ENCODE measurements at regions not wholly inside any gene's neighbourhood (a gene's known extent, or its start where the extent isn't known, plus 50 kb on each side); places are given as distances from the start of the nearest gene placed in this dataset.

GRCh38 chr9:8115570-8115969 is 316.0 kb upstream of the DMAC1 start:
- no peak overlapping the region for H3K4me3 ChIP-seq (ENCODE audit: low read length)
- no peak for DNase-seq (ENCODE audit: low read depth, low spot score)

GRCh38 chr9:8114826-8115225 is 315.2 kb upstream of the DMAC1 start:
- no peak for DNase-seq (ENCODE audit: low read depth, low spot score)
- H3K4me3 ChIP-seq (ENCODE audit: low read length): no peak overlapping the region

GRCh38 chr9:8106362-8106761 is 306.8 kb upstream of the DMAC1 start:
- DNase-seq (ENCODE audit: low read depth, low spot score): no peak
- no peak overlapping the region for H3K4me3 ChIP-seq (ENCODE audit: low read length)

- H3K4me3 ChIP-seq (ENCODE audit: low read length): no peak overlapping the region
- no peak for DNase-seq (ENCODE audit: low read depth, low spot score)
Observed at GRCh38 chr9:8101607-8102006, 302.0 kb upstream of the DMAC1 start.

GRCh38 chr9:8096091-8096490 is 296.5 kb upstream of the DMAC1 start:
- DNase-seq (ENCODE audit: low read depth, low spot score): no peak
- H3K4me3 ChIP-seq (ENCODE audit: low read length): no peak overlapping the region

GRCh38 chr9:8095672-8096086 is 296.1 kb upstream of the DMAC1 start:
- no peak for DNase-seq (ENCODE audit: low read depth, low spot score)
- no peak overlapping the region for H3K4me3 ChIP-seq (ENCODE audit: low read length)

- H3K4me3 ChIP-seq (ENCODE audit: low read length): no peak overlapping the region
- no peak for DNase-seq (ENCODE audit: low read depth, low spot score)
Observed at GRCh38 chr9:8088477-8088876, 288.9 kb upstream of the DMAC1 start.

- no peak for DNase-seq (ENCODE audit: low read depth, low spot score)
Observed at GRCh38 chr9:8085986-8086385, 286.4 kb upstream of the DMAC1 start.

GRCh38 chr9:8078641-8079140 is 279.1 kb upstream of the DMAC1 start:
- no peak overlapping the region for H3K4me3 ChIP-seq (ENCODE audit: low read length)
- DNase-seq (ENCODE audit: low read depth, low spot score): no peak

More at GRCh38 chr9:8085986-8086385, 286.4 kb upstream of the DMAC1 start:
- no peak overlapping the region for H3K4me3 ChIP-seq (ENCODE audit: low read length)

GRCh38 chr9:8074713-8075286 is 275.2 kb upstream of the DMAC1 start:
- H3K4me3 ChIP-seq (ENCODE audit: low read length): no peak overlapping the region
- no peak for DNase-seq (ENCODE audit: low read depth, low spot score)

GRCh38 chr9:8071445-8071798 is 271.8 kb upstream of the DMAC1 start:
- no peak for DNase-seq (ENCODE audit: low read depth, low spot score)
- no peak overlapping the region for H3K4me3 ChIP-seq (ENCODE audit: low read length)

GRCh38 chr9:8070779-8071444 is 271.3 kb upstream of the DMAC1 start:
- no peak for DNase-seq (ENCODE audit: low read depth, low spot score)
- H3K4me3 ChIP-seq (ENCODE audit: low read length): no peak overlapping the region

GRCh38 chr9:8062459-8062858 is 262.9 kb upstream of the DMAC1 start:
- no peak for DNase-seq (ENCODE audit: low read depth, low spot score)
- H3K4me3 ChIP-seq (ENCODE audit: low read length): no peak overlapping the region

GRCh38 chr9:8053501-8053900 is 253.9 kb upstream of the DMAC1 start:
- DNase-seq (ENCODE audit: low read depth, low spot score): no peak

GRCh38 chr9:8052991-8053390 is 253.4 kb upstream of the DMAC1 start:
- no peak overlapping the region for H3K4me3 ChIP-seq (ENCODE audit: low read length)
- DNase-seq (ENCODE audit: low read depth, low spot score): no peak

More at GRCh38 chr9:8053501-8053900, 253.9 kb upstream of the DMAC1 start:
- H3K4me3 ChIP-seq (ENCODE audit: low read length): no peak overlapping the region

- no peak overlapping the region for H3K4me3 ChIP-seq (ENCODE audit: low read length)
- no peak for DNase-seq (ENCODE audit: low read depth, low spot score)
Observed at GRCh38 chr9:8037745-8038144, 238.2 kb upstream of the DMAC1 start.

- DNase-seq (ENCODE audit: low read depth, low spot score): no peak
- no peak overlapping the region for H3K4me3 ChIP-seq (ENCODE audit: low read length)
Observed at GRCh38 chr9:8036914-8037524, 237.4 kb upstream of the DMAC1 start.

- no peak for DNase-seq (ENCODE audit: low read depth, low spot score)
- H3K4me3 ChIP-seq (ENCODE audit: low read length): no peak overlapping the region
Observed at GRCh38 chr9:8033794-8034193, 234.2 kb upstream of the DMAC1 start.

GRCh38 chr9:8030095-8030494 is 230.5 kb upstream of the DMAC1 start:
- H3K4me3 ChIP-seq (ENCODE audit: low read length): no peak overlapping the region
- DNase-seq (ENCODE audit: low read depth, low spot score): no peak

GRCh38 chr9:8027351-8027750 is 227.8 kb upstream of the DMAC1 start:
- no peak for DNase-seq (ENCODE audit: low read depth, low spot score)
- no peak overlapping the region for H3K4me3 ChIP-seq (ENCODE audit: low read length)

- DNase-seq (ENCODE audit: low read depth, low spot score): no peak
- no peak overlapping the region for H3K4me3 ChIP-seq (ENCODE audit: low read length)
Observed at GRCh38 chr9:8025551-8025950, 226.0 kb upstream of the DMAC1 start.
